ENCODE measurements at regions not wholly inside any gene's neighbourhood (a gene's known extent, or its start where the extent isn't known, plus 50 kb on each side); places are given as distances from the start of the nearest gene placed in this dataset.

GRCh38 chr12:5203274-5203673 lies 159.6 kb downstream of the KCNA5 start:
- Histone ChIP-seq H4K20me1 (ENCODE audit: control insufficient read depth, insufficient read depth) (no peaks in the 10 kb centered on the region), H3K9me3 (replicated peaks; ENCODE audit: control insufficient read depth, insufficient read depth, low read length) (no peaks in the 10 kb centered on the region), H3K9ac (ENCODE audit: control insufficient read depth, insufficient read depth, low read length) (no peak overlapping the region), H3K27me3 (replicated peaks in 1 of 2; ENCODE audit: control insufficient read depth in 2 of 2, insufficient read depth in 2 of 2, low read length in 1 of 2) (peaks cover 0 to 7% of the 10 kb centered on the region in 2 experiments; a peak in 3 of 4 replicates), H3K36me3 (ENCODE audit: control insufficient read depth in 2 of 2, insufficient read depth in 2 of 2, low read length in 1 of 2) (no peaks in the 10 kb centered on the region), H3K27ac (ENCODE audit: control insufficient read depth, insufficient read depth) (no peak overlapping the region), H3K4me2 (ENCODE audit: control insufficient read depth, insufficient read depth) (no peak overlapping the region), H3K4me1 (ENCODE audit: control insufficient read depth, insufficient read depth, low read length) (no peaks in the 10 kb centered on the region), H2AFZ (ENCODE audit: control insufficient read depth, low read depth, low read length) (no peak overlapping the region), H3K4me3 (no peak overlapping the region), H3K79me2 (ENCODE audit: control insufficient read depth, insufficient read depth, low read length) (no peaks in the 10 kb centered on the region)
- in situ Hi-C loops (cut with MboI), result no loop called here
- POLR2A ChIA-PET, result no interaction called here
- WGBS (ENCODE audit: insufficient coverage, insufficient replicate concordance, low lambda C conversion rate, missing lambda C conversion rate), result 8% methylated on average over 1 of the region's 1 CpG
- ATAC-seq (no peak), FAIRE-seq (no peak), DNase-seq (ENCODE audit: low read depth, low spot score) (no peak)
- SMC1A ChIA-PET (ENCODE audit: uncharacterized antibody, unreplicated experiment), result no interaction called here
- intact Hi-C loops (cut with micrococcal nuclease; ENCODE audit: unreplicated experiment), result loop anchor here (10.0 kb wide), 1 partner anchor 312 kb away; no protein-coding TSS in a partner anchor
- BruUV-seq (replicated peaks), result no TSS peak
- TF ChIP-seq IKZF1 (conservative IDR thresholded peaks at IDR 0.05), result no peak
- CTCF ChIA-PET, result no interaction called here
- RAD21 ChIA-PET (ENCODE audit: unreplicated experiment), result no interaction called here

- no peak overlapping the region for H3K9ac ChIP-seq (ENCODE audit: control insufficient read depth, insufficient read depth, low read length)
- no peaks in the 10 kb centered on the region for H4K20me1 ChIP-seq (ENCODE audit: control insufficient read depth, insufficient read depth)
- BruUV-seq (replicated peaks), result no TSS peak
- DNase-seq (ENCODE audit: low read depth, low spot score), result no peak
- intact Hi-C loops (cut with micrococcal nuclease; ENCODE audit: unreplicated experiment), result loop anchor here (10.0 kb wide), 1 partner anchor 311 kb away; no protein-coding TSS in a partner anchor
- H3K4me3 ChIP-seq, result no peak overlapping the region
- no peak overlapping the region for H3K27ac ChIP-seq (ENCODE audit: control insufficient read depth, insufficient read depth)
- ATAC-seq, result no peak
- in situ Hi-C loops (cut with MboI), result no loop called here
- ChIA-PET SMC1A (ENCODE audit: uncharacterized antibody, unreplicated experiment) (no interaction called here), RAD21 (ENCODE audit: unreplicated experiment) (no interaction called here), CTCF (no interaction called here), POLR2A (no interaction called here)
- no peak overlapping the region for H2AFZ ChIP-seq (ENCODE audit: control insufficient read depth, low read depth, low read length)
- H3K9me3 ChIP-seq (replicated peaks; ENCODE audit: control insufficient read depth, insufficient read depth, low read length), result no peaks in the 10 kb centered on the region
- H3K4me2 ChIP-seq (ENCODE audit: control insufficient read depth, insufficient read depth), result no peak overlapping the region
- 69% methylated on average over 4 of the region's 4 CpGs for WGBS (ENCODE audit: insufficient coverage, insufficient replicate concordance, low lambda C conversion rate, missing lambda C conversion rate)
- H3K27me3 ChIP-seq (replicated peaks in 1 of 2; ENCODE audit: control insufficient read depth in 2 of 2, insufficient read depth in 2 of 2, low read length in 1 of 2), result peaks cover 0 to 7% of the 10 kb centered on the region in 2 experiments; a peak in 3 of 4 replicates
- H3K79me2 ChIP-seq (ENCODE audit: control insufficient read depth, insufficient read depth, low read length), result no peaks in the 10 kb centered on the region
- no peak for FAIRE-seq
- no peaks in the 10 kb centered on the region for H3K36me3 ChIP-seq (ENCODE audit: control insufficient read depth in 2 of 2, insufficient read depth in 2 of 2, low read length in 1 of 2)
- no peaks in the 10 kb centered on the region for H3K4me1 ChIP-seq (ENCODE audit: control insufficient read depth, insufficient read depth, low read length)
- TF ChIP-seq NR2C2 (IDR thresholded peaks at IDR 0.05; ENCODE audit: borderline replicate concordance, control insufficient read depth, insufficient read length, low read depth) (no peak), SIN3A (IDR thresholded peaks at IDR 0.05; ENCODE audit: low read depth, low read length) (no peak), RB1 (IDR thresholded peaks at IDR 0.05; ENCODE audit: borderline replicate concordance) (no peak), NFYB (IDR thresholded peaks at IDR 0.05; ENCODE audit: insufficient read depth, low read depth, low read length) (no peak), ZBTB40 (IDR thresholded peaks at IDR 0.05; ENCODE audit: borderline replicate concordance) (no peak), HCFC1 (IDR thresholded peaks at IDR 0.05; ENCODE audit: low read length) (no peak), MEF2B (IDR thresholded peaks at IDR 0.05; ENCODE audit: partially characterized antibody, poor library complexity, severe bottlenecking) (no peak), ATF3 (IDR thresholded peaks at IDR 0.05; ENCODE audit: borderline replicate concordance, extremely low read depth, low read depth, low read length) (no peak), POLR2AphosphoS2 (IDR thresholded peaks at IDR 0.05; ENCODE audit: low read depth, low read length) (no peak), SMAD1 (IDR thresholded peaks at IDR 0.05; ENCODE audit: low read depth, partially characterized antibody) (no peak)
Measured at GRCh38 chr12:5203720-5204119, 160.0 kb downstream of the KCNA5 start.

Measured in GM12878 (cell line).